Glutamatergic neuron (in vitro differentiated cells): ENCODE measurements at regions not wholly inside any gene's neighbourhood (a gene's known extent, or its start where the extent isn't known, plus 50 kb on each side); places are given as distances from the start of the nearest gene placed in this dataset.

Experiments used
- DNase-seq: peaks from one replicate; pipeline ENCODE4 v3.0.0; 2022
- H3K27ac Mint-ChIP-seq: one replicate; pipeline ENCODE4 v1.8.0; 2020; ENCODE audit warnings: mild to moderate bottlenecking, mixed read lengths, inconsistent platforms; ENCODE audit not compliant: unreplicated experiment
- H3K27me3 Mint-ChIP-seq: one replicate; pipeline ENCODE4 v1.8.0; 2020; ENCODE audit warnings: mild to moderate bottlenecking, moderate library complexity, mixed read lengths, inconsistent platforms; ENCODE audit not compliant: unreplicated experiment
- H3K36me3 Mint-ChIP-seq: one replicate; pipeline ENCODE4 v1.8.0; 2020; ENCODE audit warnings: mild to moderate bottlenecking, mixed read lengths, inconsistent platforms; ENCODE audit not compliant: unreplicated experiment
- H3K4me1 Mint-ChIP-seq: one replicate; pipeline ENCODE4 v1.8.0; 2020; ENCODE audit warnings: mild to moderate bottlenecking, low read depth, mixed read lengths, inconsistent platforms; ENCODE audit not compliant: unreplicated experiment
- H3K4me3 Mint-ChIP-seq: one replicate; pipeline ENCODE4 v1.8.0; 2020; ENCODE audit warnings: mild to moderate bottlenecking, mixed read lengths, inconsistent platforms; ENCODE audit not compliant: unreplicated experiment
- H3K9me3 Mint-ChIP-seq: one replicate; pipeline ENCODE4 v1.8.0; 2020; ENCODE audit warnings: mild to moderate bottlenecking, moderate library complexity, mixed read lengths, inconsistent platforms; ENCODE audit not compliant: unreplicated experiment
- TF ChIP-seq, protein P1 (sequence below): fragments of 200-600 bp; sonication (generic); IDR thresholded peaks from one replicate; pipeline ENCODE4 v1.5.0; 2021; ENCODE audit not compliant: partially characterized antibody, unreplicated experiment

DNA sequence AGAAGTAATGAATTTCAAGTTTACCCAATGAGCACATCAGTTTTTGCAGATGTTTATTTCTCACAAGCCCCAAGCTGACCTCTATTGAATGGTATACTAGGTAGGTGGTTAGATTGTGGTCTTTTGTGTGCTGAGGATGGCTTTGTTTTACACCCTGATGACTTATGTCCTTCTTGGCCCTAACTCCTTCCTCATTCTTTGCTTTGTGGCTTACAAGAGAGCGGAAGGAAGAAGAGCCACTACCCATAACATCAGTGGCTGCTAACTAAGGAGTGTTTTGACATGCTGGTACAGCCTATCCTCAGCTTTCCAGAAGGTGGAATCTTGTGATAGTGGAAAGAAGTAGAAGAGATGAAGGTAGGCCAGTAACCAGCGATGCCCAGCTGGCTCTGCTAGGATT lies 85.7 kb upstream of the NTRK2 start:
- Mint-ChIP-seq H3K4me1 (peaks cover 5% of the 10 kb centered on the region), H3K27me3 (no peaks in the 10 kb centered on the region), H3K4me3 (no peak overlapping the region), H3K27ac (no peak overlapping the region), H3K36me3 (no peaks in the 10 kb centered on the region), H3K9me3 (no peaks in the 10 kb centered on the region)
- TF ChIP-seq, protein P1, sequence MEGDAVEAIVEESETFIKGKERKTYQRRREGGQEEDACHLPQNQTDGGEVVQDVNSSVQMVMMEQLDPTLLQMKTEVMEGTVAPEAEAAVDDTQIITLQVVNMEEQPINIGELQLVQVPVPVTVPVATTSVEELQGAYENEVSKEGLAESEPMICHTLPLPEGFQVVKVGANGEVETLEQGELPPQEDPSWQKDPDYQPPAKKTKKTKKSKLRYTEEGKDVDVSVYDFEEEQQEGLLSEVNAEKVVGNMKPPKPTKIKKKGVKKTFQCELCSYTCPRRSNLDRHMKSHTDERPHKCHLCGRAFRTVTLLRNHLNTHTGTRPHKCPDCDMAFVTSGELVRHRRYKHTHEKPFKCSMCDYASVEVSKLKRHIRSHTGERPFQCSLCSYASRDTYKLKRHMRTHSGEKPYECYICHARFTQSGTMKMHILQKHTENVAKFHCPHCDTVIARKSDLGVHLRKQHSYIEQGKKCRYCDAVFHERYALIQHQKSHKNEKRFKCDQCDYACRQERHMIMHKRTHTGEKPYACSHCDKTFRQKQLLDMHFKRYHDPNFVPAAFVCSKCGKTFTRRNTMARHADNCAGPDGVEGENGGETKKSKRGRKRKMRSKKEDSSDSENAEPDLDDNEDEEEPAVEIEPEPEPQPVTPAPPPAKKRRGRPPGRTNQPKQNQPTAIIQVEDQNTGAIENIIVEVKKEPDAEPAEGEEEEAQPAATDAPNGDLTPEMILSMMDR = no peak
- no peak for DNase-seq

DNA sequence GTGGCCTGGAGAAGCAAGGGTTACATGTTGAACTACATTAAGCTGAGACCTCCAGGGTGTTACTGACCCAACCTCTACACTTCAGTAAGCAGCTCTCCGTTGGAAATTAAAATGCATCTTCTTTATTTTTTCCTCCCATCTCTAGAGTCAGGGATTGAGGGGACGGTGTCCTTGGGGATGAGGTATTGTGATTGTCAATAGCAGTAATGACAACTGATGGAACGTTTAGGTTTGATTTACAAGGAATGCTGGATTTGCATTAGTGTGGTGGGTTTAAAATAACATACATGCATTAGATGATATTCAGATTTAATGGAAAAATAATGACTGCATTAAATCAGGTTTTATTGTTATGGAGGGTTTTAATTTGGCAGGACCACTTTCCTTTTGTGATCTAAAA lies 82.9 kb upstream of the NTRK2 start:
- no peak overlapping the region for H3K4me3 Mint-ChIP-seq
- H3K27ac Mint-ChIP-seq = no peak overlapping the region
- no peaks in the 10 kb centered on the region for H3K36me3 Mint-ChIP-seq
- no peaks in the 10 kb centered on the region for H3K27me3 Mint-ChIP-seq
- no peak for DNase-seq
- TF ChIP-seq, protein P1 = no peak
- peaks cover 5% of the 10 kb centered on the region for H3K4me1 Mint-ChIP-seq
- H3K9me3 Mint-ChIP-seq = no peaks in the 10 kb centered on the region

DNA sequence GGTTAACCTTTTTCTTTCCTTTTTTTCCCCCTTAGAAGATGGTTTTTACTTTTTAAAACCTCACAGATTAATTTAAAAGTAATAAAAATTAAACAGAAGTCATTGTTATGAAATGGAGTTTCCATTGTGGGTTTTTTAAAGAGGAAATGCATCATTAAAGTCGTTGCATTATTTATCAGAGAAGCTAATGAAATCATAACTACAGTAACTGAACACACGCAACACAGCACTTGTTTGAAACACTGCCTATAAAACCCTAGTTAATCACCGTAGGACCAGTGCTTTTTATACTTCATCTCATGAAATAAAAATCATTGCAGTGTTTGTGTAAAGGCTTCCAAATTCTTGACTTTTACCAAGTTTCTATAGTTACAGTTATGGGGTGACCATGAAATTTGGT lies 82.4 kb upstream of the NTRK2 start:
- Mint-ChIP-seq H3K4me3 (no peak overlapping the region), H3K27me3 (no peaks in the 10 kb centered on the region), H3K9me3 (no peaks in the 10 kb centered on the region), H3K36me3 (no peaks in the 10 kb centered on the region), H3K4me1 (peaks cover 5% of the 10 kb centered on the region), H3K27ac (no peak overlapping the region)
- TF ChIP-seq, protein P1 = no peak
- DNase-seq = no peak

DNA sequence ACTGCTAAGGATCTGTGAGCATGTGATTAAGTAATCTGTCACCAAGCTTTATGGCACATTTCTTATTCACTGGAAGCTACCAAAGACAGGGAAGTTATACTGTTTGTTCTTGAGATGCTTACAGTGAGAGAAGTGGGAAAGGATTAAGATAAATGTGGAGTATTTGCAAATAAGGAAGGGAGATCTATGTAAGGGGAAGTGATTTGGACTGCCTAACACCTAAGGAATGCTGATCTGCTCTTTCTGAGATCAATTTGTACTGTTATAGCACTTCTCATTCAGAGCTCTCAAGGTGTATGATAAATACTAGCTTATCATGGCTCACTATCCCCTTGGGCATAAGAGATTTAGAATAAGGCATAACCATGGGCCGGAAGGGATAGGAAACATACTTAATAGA lies 80.0 kb upstream of the NTRK2 start:
- Mint-ChIP-seq H3K27ac (no peak overlapping the region), H3K36me3 (no peaks in the 10 kb centered on the region), H3K27me3 (no peaks in the 10 kb centered on the region), H3K4me1 (peaks cover 5% of the 10 kb centered on the region), H3K4me3 (no peak overlapping the region), H3K9me3 (no peaks in the 10 kb centered on the region)
- DNase-seq = no peak
- TF ChIP-seq, protein P1 = no peak

DNA sequence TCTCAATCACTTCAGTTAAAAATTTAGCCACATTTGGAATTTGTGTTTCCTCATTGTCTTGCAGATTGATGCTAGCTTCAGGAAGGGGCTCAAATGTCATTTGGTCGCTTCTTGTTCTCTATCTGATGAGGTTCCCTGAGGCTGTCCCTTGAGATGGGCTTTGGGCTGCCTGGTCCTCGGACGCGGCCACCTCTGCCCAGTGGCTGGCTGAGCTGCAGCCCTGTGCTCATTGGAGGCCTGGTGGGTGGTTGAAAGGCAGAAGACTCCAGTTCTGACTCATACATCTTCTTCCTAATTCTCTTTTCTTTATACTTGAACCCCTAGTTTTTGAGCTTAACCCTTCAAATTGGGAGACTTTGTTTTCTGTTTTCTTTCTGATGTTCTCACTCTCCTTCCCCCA lies 78.8 kb upstream of the NTRK2 start:
- no peak overlapping the region for H3K4me3 Mint-ChIP-seq
- H3K27me3 Mint-ChIP-seq = no peaks in the 10 kb centered on the region
- no peak overlapping the region for H3K27ac Mint-ChIP-seq
- H3K36me3 Mint-ChIP-seq = no peaks in the 10 kb centered on the region
- no peak for DNase-seq
- peaks cover 5% of the 10 kb centered on the region for H3K4me1 Mint-ChIP-seq
- TF ChIP-seq, protein P1 = no peak
- H3K9me3 Mint-ChIP-seq = no peaks in the 10 kb centered on the region
